ENCODE measurements at regions not wholly inside any gene's neighbourhood (a gene's known extent, or its start where the extent isn't known, plus 50 kb on each side); places are given as distances from the start of the nearest gene placed in this dataset.
A peak's percentile ranks its signal among the peaks of the same experiment; 100 is the strongest.

GRCh38 chr5:104199771-104200170 lies 637.2 kb upstream of the NUDT12 start:
- DNase-seq (no peak), ATAC-seq (no peak)

- DNase-seq (no peak), ATAC-seq (no peak)
These were observed 635.6 kb upstream of the NUDT12 start for GRCh38 chr5:104198156-104198555.

GRCh38 chr5:104189909-104190308 lies 627.3 kb upstream of the NUDT12 start:
- ATAC-seq, result no peak
- no peak for DNase-seq

- no peak for DNase-seq
- ATAC-seq, result no peak
These were observed 626.4 kb upstream of the NUDT12 start for GRCh38 chr5:104189031-104189430.

- ATAC-seq (no peak), DNase-seq (no peak)
These were observed 625.1 kb upstream of the NUDT12 start for GRCh38 chr5:104187656-104188055.

GRCh38 chr5:104186510-104186909 lies 623.9 kb upstream of the NUDT12 start:
- DNase-seq (no peak), ATAC-seq (no peak)

- DNase-seq, result no peak
- ATAC-seq, result no peak
These were observed 623.5 kb upstream of the NUDT12 start for GRCh38 chr5:104186100-104186499.

GRCh38 chr5:104184264-104184663 lies 621.7 kb upstream of the NUDT12 start:
- ATAC-seq, result no peak
- no peak for DNase-seq

- DNase-seq, result peak; percentile 22
- no peak for ATAC-seq
These were observed 616.4 kb upstream of the NUDT12 start for GRCh38 chr5:104178829-104179456.

- ATAC-seq, result no peak
These were observed 615.5 kb upstream of the NUDT12 start for GRCh38 chr5:104178066-104178465.

GRCh38 chr5:104177651-104178050 lies 615.1 kb upstream of the NUDT12 start:
- DNase-seq (no peak), ATAC-seq (no peak)

More at GRCh38 chr5:104178066-104178465, 615.5 kb upstream of the NUDT12 start:
- no peak for DNase-seq

GRCh38 chr5:104172976-104173375 lies 610.4 kb upstream of the NUDT12 start:
- DNase-seq, result no peak
- ATAC-seq, result no peak

GRCh38 chr5:104171958-104172690 lies 609.5 kb upstream of the NUDT12 start:
- ATAC-seq, result no peak
- DNase-seq, result no peak

- no peak for ATAC-seq
- DNase-seq, result no peak
These were observed 608.3 kb upstream of the NUDT12 start for GRCh38 chr5:104170926-104171325.

GRCh38 chr5:104146652-104147051 lies 584.1 kb upstream of the NUDT12 start:
- DNase-seq (no peak), ATAC-seq (no peak)

GRCh38 chr5:104139840-104140239 lies 577.3 kb upstream of the NUDT12 start:
- no peak for DNase-seq

GRCh38 chr5:104130320-104130719 lies 567.7 kb upstream of the NUDT12 start:
- no peak for ATAC-seq
- DNase-seq, result no peak

More at GRCh38 chr5:104139840-104140239, 577.3 kb upstream of the NUDT12 start:
- ATAC-seq, result no peak

- DNase-seq (no peak), ATAC-seq (no peak)
These were observed 565.8 kb upstream of the NUDT12 start for GRCh38 chr5:104128348-104128747.

GRCh38 chr5:104126980-104127379 lies 564.4 kb upstream of the NUDT12 start:
- ATAC-seq (no peak), DNase-seq (no peak)

GRCh38 chr5:104119529-104119928 lies 556.9 kb upstream of the NUDT12 start:
- DNase-seq (no peak), ATAC-seq (no peak)

- no peak for ATAC-seq
These were observed 549.0 kb upstream of the NUDT12 start for GRCh38 chr5:104111632-104112031.

GRCh38 chr5:104096451-104096850 lies 533.9 kb upstream of the NUDT12 start:
- DNase-seq (no peak), ATAC-seq (no peak)

More at GRCh38 chr5:104111632-104112031, 549.0 kb upstream of the NUDT12 start:
- no peak for DNase-seq

- ATAC-seq (no peak), DNase-seq (no peak)
These were observed 532.9 kb upstream of the NUDT12 start for GRCh38 chr5:104095527-104095926.
